HG02763 (cell line): ENCODE measurements at regions not wholly inside any gene's neighbourhood (a gene's known extent, or its start where the extent isn't known, plus 50 kb on each side); places are given as distances from the start of the nearest gene placed in this dataset.
"Not testable (repeated sequence)": the region's sequence is repeated elsewhere in the genome, so short reads cannot be mapped to it uniquely, and the experiment has no call there.

Source experiments
- ATAC-seq: cut with Tn5 transposase; IDR thresholded peaks from one replicate; pipeline ENCODE4 v1.9.1; 2021; ENCODE audit warnings: mild to moderate bottlenecking, moderate library complexity; ENCODE audit not compliant: unreplicated experiment

- ATAC-seq = no peak
Observed at GRCh38 chr2:81097361-81097760, 792.8 kb upstream of the LRRTM1 start.

- no peak for ATAC-seq
Observed at GRCh38 chr2:81093031-81093430, 788.5 kb upstream of the LRRTM1 start.

- no peak for ATAC-seq
Observed at GRCh38 chr2:81087646-81088045, 783.1 kb upstream of the LRRTM1 start.

GRCh38 chr2:81084101-81084500, 779.5 kb upstream of the LRRTM1 start:
- ATAC-seq = no peak

- no peak for ATAC-seq
Observed at GRCh38 chr2:81078631-81079030, 774.1 kb upstream of the LRRTM1 start.

GRCh38 chr2:81078102-81078501, 773.5 kb upstream of the LRRTM1 start:
- no peak for ATAC-seq

GRCh38 chr2:81077396-81077795, 772.8 kb upstream of the LRRTM1 start:
- ATAC-seq = no peak

- ATAC-seq = no peak
Observed at GRCh38 chr2:81073412-81073811, 768.9 kb upstream of the LRRTM1 start.

- no peak for ATAC-seq
Observed at GRCh38 chr2:81068144-81068543, 763.6 kb upstream of the LRRTM1 start.

- no peak for ATAC-seq
Observed at GRCh38 chr2:81061016-81061415, 756.5 kb upstream of the LRRTM1 start.

- ATAC-seq = no peak
Observed at GRCh38 chr2:81050580-81051095, 746.1 kb upstream of the LRRTM1 start.

- ATAC-seq = no peak
Observed at GRCh38 chr2:81043681-81044080, 739.1 kb upstream of the LRRTM1 start.

GRCh38 chr2:81007104-81007503, 702.6 kb upstream of the LRRTM1 start:
- ATAC-seq = no peak

GRCh38 chr2:81002906-81003305, 698.4 kb upstream of the LRRTM1 start:
- ATAC-seq = no peak

GRCh38 chr2:80987466-80987865, 682.9 kb upstream of the LRRTM1 start:
- no peak for ATAC-seq

GRCh38 chr2:80969900-80970299, 665.3 kb upstream of the LRRTM1 start:
- no peak for ATAC-seq

- ATAC-seq = no peak
Observed at GRCh38 chr2:80968450-80968849, 663.9 kb upstream of the LRRTM1 start.

GRCh38 chr2:80947601-80948130, 643.1 kb upstream of the LRRTM1 start:
- ATAC-seq = no peak

GRCh38 chr2:80943487-80943886, 638.9 kb upstream of the LRRTM1 start:
- no peak for ATAC-seq

- no peak for ATAC-seq
Observed at GRCh38 chr2:80942766-80943165, 638.2 kb upstream of the LRRTM1 start.

- no peak for ATAC-seq
Observed at GRCh38 chr2:80938463-80938862, 633.9 kb upstream of the LRRTM1 start.

- not testable (repeated sequence) for ATAC-seq
Observed at GRCh38 chr2:80931820-80932219, 627.3 kb upstream of the LRRTM1 start.

- no peak for ATAC-seq
Observed at GRCh38 chr2:80930777-80931176, 626.2 kb upstream of the LRRTM1 start.
